Muscle of leg (tissue), 3 donors: ENCODE measurements at regions not wholly inside any gene's neighbourhood (a gene's known extent, or its start where the extent isn't known, plus 50 kb on each side); places are given as distances from the start of the nearest gene placed in this dataset.

Experiments used
- DNase-seq: peaks from one replicate; pipeline ENCODE4 v3.0.0; 2013
- H3K27ac ChIP-seq: one replicate; pipeline ENCODE4 v1.5.1; 2013; ENCODE audit warnings: mild to moderate bottlenecking, low read length, control low read depth
- H3K27me3 ChIP-seq: one replicate; pipeline ENCODE4 v1.6.1; 2013; ENCODE audit warnings: low read length; ENCODE audit not compliant: control insufficient read depth, insufficient read depth
- H3K36me3 ChIP-seq: one replicate; pipeline ENCODE4 v1.6.1; 2013; ENCODE audit warnings: low read length; ENCODE audit not compliant: control insufficient read depth, insufficient read depth
- H3K4me1 ChIP-seq: one replicate; pipeline ENCODE4 v1.6.1; 2013; ENCODE audit warnings: low read length; ENCODE audit not compliant: control insufficient read depth, insufficient read depth
- H3K4me3 ChIP-seq: one replicate; pipeline ENCODE4 v1.5.1; 2013; ENCODE audit warnings: low read length, control low read depth
- H3K9me3 ChIP-seq: replicated peaks from 2 replicates; pipeline ENCODE4 v1.6.1; 2013; ENCODE audit warnings: low read depth, low read length; ENCODE audit not compliant: control insufficient read depth
- WGBS: methylation state at CpG from one replicate; pipeline ENCODE4 v1.1.5; 2013; ENCODE audit warnings: missing lambda C conversion rate; ENCODE audit not compliant: insufficient coverage; 5-methylcytosine and 5-hydroxymethylcytosine counted together

- no peak for DNase-seq
- Histone ChIP-seq H3K9me3 (no peaks in the 10 kb centered on the region), H3K36me3 (no peaks in the 10 kb centered on the region), H3K27me3 (peaks cover 40% of the 10 kb centered on the region), H3K4me3 (no peak overlapping the region), H3K4me1 (no peaks in the 10 kb centered on the region), H3K27ac (no peak overlapping the region)
- 56% methylated on average over 5 of the region's 8 CpGs for WGBS
Observed at GRCh38 chr17:36825521-36825920, 111.8 kb upstream of the LHX1 start.

- H3K4me1 ChIP-seq, result no peaks in the 10 kb centered on the region
- 31% methylated on average over 8 of the region's 9 CpGs for WGBS
Observed at GRCh38 chr17:36825951-36826350, 111.3 kb upstream of the LHX1 start.

GRCh38 chr17:36827081-36827480, 110.2 kb upstream of the LHX1 start:
- no peak for DNase-seq
- 14% methylated on average over 10 of the region's 10 CpGs for WGBS
- no peak overlapping the region for H3K4me3 ChIP-seq
- no peaks in the 10 kb centered on the region for H3K4me1 ChIP-seq
- H3K36me3 ChIP-seq, result no peaks in the 10 kb centered on the region
- H3K27ac ChIP-seq, result no peak overlapping the region
- no peaks in the 10 kb centered on the region for H3K9me3 ChIP-seq
- peaks cover 32% of the 10 kb centered on the region for H3K27me3 ChIP-seq

More at GRCh38 chr17:36825951-36826350, 111.3 kb upstream of the LHX1 start:
- H3K4me3 ChIP-seq, result no peak overlapping the region
- H3K9me3 ChIP-seq, result no peaks in the 10 kb centered on the region
- H3K36me3 ChIP-seq, result no peaks in the 10 kb centered on the region
- H3K27me3 ChIP-seq, result peaks cover 38% of the 10 kb centered on the region
- H3K27ac ChIP-seq, result no peak overlapping the region
- DNase-seq, result no peak

GRCh38 chr17:36829676-36830075, 107.6 kb upstream of the LHX1 start:
- DNase-seq, result no peak
- no peaks in the 10 kb centered on the region for H3K9me3 ChIP-seq
- no peak overlapping the region for H3K27ac ChIP-seq
- H3K36me3 ChIP-seq, result no peaks in the 10 kb centered on the region
- 80% methylated on average over 1 of the region's 5 CpGs for WGBS
- peaks cover 27% of the 10 kb centered on the region for H3K27me3 ChIP-seq
- H3K4me1 ChIP-seq, result no peaks in the 10 kb centered on the region
- no peak overlapping the region for H3K4me3 ChIP-seq

GRCh38 chr17:36833279-36833678, 104.0 kb upstream of the LHX1 start:
- DNase-seq, result no peak
- Histone ChIP-seq H3K27me3 (peaks cover 6% of the 10 kb centered on the region), H3K4me1 (no peaks in the 10 kb centered on the region), H3K27ac (no peak overlapping the region), H3K9me3 (no peaks in the 10 kb centered on the region), H3K36me3 (no peaks in the 10 kb centered on the region), H3K4me3 (no peak overlapping the region)
- no CpG with 5 or more reads among the region's 1 CpG for WGBS

DNA sequence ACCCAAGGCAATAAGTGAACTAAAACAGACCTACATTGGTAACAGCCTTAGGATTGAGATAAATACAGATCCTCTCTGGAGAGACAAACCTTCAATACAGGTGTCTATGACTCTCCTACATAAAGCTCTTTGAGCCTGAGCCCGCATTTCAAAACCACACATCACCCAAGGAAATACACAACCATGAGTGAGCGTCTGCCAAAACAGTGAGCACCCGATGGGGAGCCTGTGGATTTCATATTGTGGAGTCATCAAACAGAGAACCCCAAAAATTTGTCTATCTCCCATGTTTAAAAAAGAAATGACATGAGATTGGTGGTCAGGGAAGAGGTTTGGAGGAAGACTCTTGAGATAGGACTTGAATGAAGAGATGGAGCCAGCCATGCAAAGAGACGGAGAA, 102.2 kb upstream of the LHX1 start:
- Histone ChIP-seq H3K27ac (no peak overlapping the region), H3K4me3 (no peak overlapping the region), H3K27me3 (peaks cover 3% of the 10 kb centered on the region), H3K9me3 (no peaks in the 10 kb centered on the region), H3K36me3 (no peaks in the 10 kb centered on the region), H3K4me1 (no peaks in the 10 kb centered on the region)
- WGBS, result 63% methylated on average over 1 of the region's 4 CpGs
- DNase-seq, result no peak

GRCh38 chr17:36837195-36837938, 99.9 kb upstream of the LHX1 start:
- Histone ChIP-seq H3K4me3 (no peak overlapping the region), H3K27ac (no peak overlapping the region), H3K36me3 (no peaks in the 10 kb centered on the region), H3K27me3 (peaks cover 5% of the 10 kb centered on the region), H3K4me1 (no peaks in the 10 kb centered on the region), H3K9me3 (no peaks in the 10 kb centered on the region)
- 26% methylated on average over 7 of the region's 14 CpGs for WGBS
- DNase-seq, result no peak

DNA sequence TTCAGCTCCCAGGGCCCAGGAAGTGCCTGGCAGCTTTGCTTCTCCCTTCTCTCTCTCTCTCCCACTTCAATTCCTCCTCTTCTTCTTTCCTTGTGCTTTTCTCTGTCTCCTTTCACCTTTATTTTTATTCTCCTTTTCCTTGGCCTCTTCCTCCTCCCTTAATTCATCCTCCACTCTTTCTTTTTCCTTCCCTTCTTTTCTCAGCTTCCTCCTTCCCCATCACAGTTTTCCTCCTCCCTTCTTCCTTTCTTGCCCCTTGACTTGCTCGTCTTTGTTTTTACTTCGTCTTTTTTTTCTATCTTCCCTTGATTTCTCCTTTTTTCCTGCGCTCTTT, 99.4 kb upstream of the LHX1 start:
- Histone ChIP-seq H3K4me1 (no peaks in the 10 kb centered on the region), H3K27me3 (peaks cover 5% of the 10 kb centered on the region), H3K36me3 (no peaks in the 10 kb centered on the region), H3K9me3 (no peaks in the 10 kb centered on the region), H3K4me3 (no peak overlapping the region), H3K27ac (no peak overlapping the region)
- WGBS, result 61% methylated on average over 3 of the region's 3 CpGs
- DNase-seq, result no peak

DNA sequence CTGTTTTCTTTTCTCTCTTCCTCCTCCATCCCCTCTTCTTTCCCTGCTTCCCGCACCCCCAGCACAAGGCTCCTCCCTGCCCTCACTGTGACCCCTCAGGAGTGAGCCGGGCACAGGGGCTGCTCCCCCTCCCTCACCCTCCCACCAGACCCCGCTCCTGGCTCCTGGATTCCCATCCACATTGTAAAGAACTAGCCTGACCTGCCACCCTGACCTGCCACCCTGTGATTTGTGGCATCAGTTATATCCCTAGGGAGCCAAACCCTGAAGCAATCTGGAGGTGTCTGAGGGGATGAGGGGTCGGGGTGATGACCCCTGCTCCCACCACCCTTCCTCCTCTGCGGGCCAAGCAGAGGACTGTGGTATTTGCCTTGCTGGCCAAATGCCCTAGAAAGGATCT, 98.0 kb upstream of the LHX1 start:
- Histone ChIP-seq H3K36me3 (no peaks in the 10 kb centered on the region), H3K9me3 (no peaks in the 10 kb centered on the region)
- WGBS, result 36% methylated on average over 2 of the region's 5 CpGs

DNA sequence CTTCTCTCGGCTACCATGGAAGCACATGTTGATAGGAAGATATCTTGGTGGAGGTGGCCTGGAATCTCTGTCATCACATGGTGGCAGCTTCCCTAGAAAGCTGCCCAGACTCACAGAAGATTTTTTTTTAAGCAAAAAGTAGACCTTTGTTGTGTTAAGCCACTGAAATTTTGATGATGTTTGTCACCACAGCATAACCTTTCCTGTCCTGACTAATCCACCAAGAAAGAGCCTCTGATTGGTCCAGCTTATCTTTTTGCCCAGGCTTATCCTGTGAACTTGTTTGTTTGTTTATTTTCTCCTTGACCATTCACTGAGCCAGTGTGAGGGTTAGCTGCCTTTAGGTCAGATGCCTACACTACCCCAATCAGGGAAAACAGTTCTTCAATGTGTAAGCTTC, 96.5 kb upstream of the LHX1 start:
- DNase-seq, result no peak
- WGBS, result no CpG with 5 or more reads among the region's 1 CpG

More for the DNA sequence above, 98.0 kb upstream of the LHX1 start:
- no peak overlapping the region for H3K4me3 ChIP-seq
- no peak overlapping the region for H3K27ac ChIP-seq
- no peak for DNase-seq
- H3K4me1 ChIP-seq, result no peaks in the 10 kb centered on the region
- H3K27me3 ChIP-seq, result peaks cover 9% of the 10 kb centered on the region

More for the DNA sequence above, 96.5 kb upstream of the LHX1 start:
- Histone ChIP-seq H3K4me1 (no peaks in the 10 kb centered on the region), H3K27me3 (peaks cover 13% of the 10 kb centered on the region), H3K27ac (no peak overlapping the region), H3K36me3 (no peaks in the 10 kb centered on the region), H3K4me3 (no peak overlapping the region), H3K9me3 (no peaks in the 10 kb centered on the region)
